GM10266 (cell line): ENCODE measurements at regions not wholly inside any gene's neighbourhood (a gene's known extent, or its start where the extent isn't known, plus 50 kb on each side); places are given as distances from the start of the nearest gene placed in this dataset.

Experiments used
- DNase-seq: peaks from one replicate; pipeline ENCODE4 v3.0.0; 2012; ENCODE audit errors: extremely low spot score
- TF ChIP-seq, protein P1 (sequence below): IDR thresholded peaks from 2 replicates; pipeline ENCODE4 v1.5.1; 2012; ENCODE audit warnings: mild to moderate bottlenecking, low read depth; ENCODE audit not compliant: control insufficient read depth, insufficient read depth; ENCODE audit errors: missing control alignments

GRCh38 chr7:122203814-122204213 is 59.8 kb upstream of the AASS start:
- DNase-seq = no peak
- TF ChIP-seq, protein P1, sequence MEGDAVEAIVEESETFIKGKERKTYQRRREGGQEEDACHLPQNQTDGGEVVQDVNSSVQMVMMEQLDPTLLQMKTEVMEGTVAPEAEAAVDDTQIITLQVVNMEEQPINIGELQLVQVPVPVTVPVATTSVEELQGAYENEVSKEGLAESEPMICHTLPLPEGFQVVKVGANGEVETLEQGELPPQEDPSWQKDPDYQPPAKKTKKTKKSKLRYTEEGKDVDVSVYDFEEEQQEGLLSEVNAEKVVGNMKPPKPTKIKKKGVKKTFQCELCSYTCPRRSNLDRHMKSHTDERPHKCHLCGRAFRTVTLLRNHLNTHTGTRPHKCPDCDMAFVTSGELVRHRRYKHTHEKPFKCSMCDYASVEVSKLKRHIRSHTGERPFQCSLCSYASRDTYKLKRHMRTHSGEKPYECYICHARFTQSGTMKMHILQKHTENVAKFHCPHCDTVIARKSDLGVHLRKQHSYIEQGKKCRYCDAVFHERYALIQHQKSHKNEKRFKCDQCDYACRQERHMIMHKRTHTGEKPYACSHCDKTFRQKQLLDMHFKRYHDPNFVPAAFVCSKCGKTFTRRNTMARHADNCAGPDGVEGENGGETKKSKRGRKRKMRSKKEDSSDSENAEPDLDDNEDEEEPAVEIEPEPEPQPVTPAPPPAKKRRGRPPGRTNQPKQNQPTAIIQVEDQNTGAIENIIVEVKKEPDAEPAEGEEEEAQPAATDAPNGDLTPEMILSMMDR = no peak

GRCh38 chr7:122200888-122201287 is 56.8 kb upstream of the AASS start:
- TF ChIP-seq, protein P1 = no peak
- no peak for DNase-seq

GRCh38 chr7:122199171-122199570 is 55.1 kb upstream of the AASS start:
- TF ChIP-seq, protein P1 = no peak
- DNase-seq = no peak

- TF ChIP-seq, protein P1 = no peak
Measured at GRCh38 chr7:122198581-122198980, 54.5 kb upstream of the AASS start.

More at GRCh38 chr7:122198581-122198980, 54.5 kb upstream of the AASS start:
- DNase-seq = no peak
